ENCODE measurements at regions not wholly inside any gene's neighbourhood (a gene's known extent, or its start where the extent isn't known, plus 50 kb on each side); places are given as distances from the start of the nearest gene placed in this dataset. TPM values are rescaled to one million over a fixed set of nuclear protein-coding genes. Genes with fewer than 3 reads are reported as not detected.

DNA sequence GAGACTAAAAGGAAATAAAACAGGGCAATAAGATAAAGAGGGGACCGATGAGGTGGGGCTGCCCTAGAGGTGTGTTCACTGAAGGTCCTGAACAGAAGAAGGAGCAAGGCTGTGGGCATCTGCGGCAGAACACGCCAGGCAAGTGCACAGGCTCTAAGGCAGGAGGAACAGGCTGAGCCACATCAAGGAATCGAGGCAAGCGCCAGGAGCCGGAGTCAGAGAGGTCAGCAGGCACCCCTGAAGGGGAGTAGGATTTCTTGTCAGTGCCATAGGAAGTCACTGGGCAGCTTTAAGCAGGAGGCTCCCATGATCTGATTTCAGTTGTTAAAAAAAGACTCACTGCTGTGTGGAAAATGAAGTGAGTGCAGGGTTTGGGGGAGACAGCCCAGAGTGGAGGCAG lies 186.5 kb downstream of the KATNIP start:
- CTCF ChIA-PET, result interaction anchor here (1.1 to 1.3 kb wide), 2 partner anchors 11 to 334 kb away, joined by 3 read pairs; no protein-coding TSS in a partner anchor
- POLR2A ChIA-PET, result no interaction called here
- DNase-seq (ENCODE audit: low read depth), result no peak
- Histone ChIP-seq H3K4me3 (ENCODE audit: low read depth, low read length) (no peak overlapping the region), H3K27me3 (ENCODE audit: control insufficient read depth, insufficient read depth, low read length) (no peaks in the 10 kb centered on the region), H3K36me3 (ENCODE audit: control insufficient read depth, insufficient read depth, low read length) (peaks cover 4% of the 10 kb centered on the region)
- TF ChIP-seq, protein P1, sequence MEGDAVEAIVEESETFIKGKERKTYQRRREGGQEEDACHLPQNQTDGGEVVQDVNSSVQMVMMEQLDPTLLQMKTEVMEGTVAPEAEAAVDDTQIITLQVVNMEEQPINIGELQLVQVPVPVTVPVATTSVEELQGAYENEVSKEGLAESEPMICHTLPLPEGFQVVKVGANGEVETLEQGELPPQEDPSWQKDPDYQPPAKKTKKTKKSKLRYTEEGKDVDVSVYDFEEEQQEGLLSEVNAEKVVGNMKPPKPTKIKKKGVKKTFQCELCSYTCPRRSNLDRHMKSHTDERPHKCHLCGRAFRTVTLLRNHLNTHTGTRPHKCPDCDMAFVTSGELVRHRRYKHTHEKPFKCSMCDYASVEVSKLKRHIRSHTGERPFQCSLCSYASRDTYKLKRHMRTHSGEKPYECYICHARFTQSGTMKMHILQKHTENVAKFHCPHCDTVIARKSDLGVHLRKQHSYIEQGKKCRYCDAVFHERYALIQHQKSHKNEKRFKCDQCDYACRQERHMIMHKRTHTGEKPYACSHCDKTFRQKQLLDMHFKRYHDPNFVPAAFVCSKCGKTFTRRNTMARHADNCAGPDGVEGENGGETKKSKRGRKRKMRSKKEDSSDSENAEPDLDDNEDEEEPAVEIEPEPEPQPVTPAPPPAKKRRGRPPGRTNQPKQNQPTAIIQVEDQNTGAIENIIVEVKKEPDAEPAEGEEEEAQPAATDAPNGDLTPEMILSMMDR (IDR thresholded peaks at IDR 0.05; ENCODE audit: insufficient read depth, low read depth, low read length), result no peak

DNA sequence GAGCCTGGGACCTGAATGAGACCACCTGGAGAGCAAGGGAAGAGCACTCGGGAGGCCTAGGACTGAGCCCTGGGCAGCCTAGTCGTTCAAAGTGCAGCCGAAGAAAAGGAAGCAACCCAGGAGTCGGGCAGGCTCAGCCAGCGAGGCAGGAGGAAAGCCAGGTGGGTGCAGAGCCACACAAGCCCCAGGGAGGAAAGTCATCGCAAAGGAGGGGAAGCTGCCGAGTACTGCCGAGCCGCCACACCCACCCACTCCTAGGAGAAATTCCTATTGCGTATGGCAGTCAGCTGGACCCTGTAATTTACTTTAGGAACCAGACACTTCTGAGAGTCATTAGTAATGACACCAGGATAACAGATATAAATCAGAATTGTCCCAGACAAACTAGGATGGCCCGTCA lies 187.6 kb downstream of the KATNIP start:
- TF ChIP-seq, protein P1 (IDR thresholded peaks at IDR 0.05; ENCODE audit: insufficient read depth, low read depth, low read length), result no peak
- CTCF ChIA-PET, result no interaction called here
- Histone ChIP-seq H3K36me3 (ENCODE audit: control insufficient read depth, insufficient read depth, low read length) (peaks cover 7% of the 10 kb centered on the region), H3K4me3 (ENCODE audit: low read depth, low read length) (no peak overlapping the region), H3K27me3 (ENCODE audit: control insufficient read depth, insufficient read depth, low read length) (no peaks in the 10 kb centered on the region)
- no peak for DNase-seq (ENCODE audit: low read depth)
- POLR2A ChIA-PET, result no interaction called here

Small RNA genes in the stretch of these regions (small RNA-seq; reads per million reads assigned to genes)
- gene RF00019 (ENCODE audit: insufficient read length, low read depth, low replicate concordance), result not detected
